ENCODE measurements at regions not wholly inside any gene's neighbourhood (a gene's known extent, or its start where the extent isn't known, plus 50 kb on each side); places are given as distances from the start of the nearest gene placed in this dataset.

- Histone ChIP-seq H3K27me3 (ENCODE audit: insufficient read depth, low read depth, severe bottlenecking) (no peaks in the 10 kb centered on the region), H3K4me3 (ENCODE audit: low read depth, low read length) (no peak overlapping the region), H3K36me3 (no peaks in the 10 kb centered on the region), H3K9me3 (ENCODE audit: severe bottlenecking) (no peaks in the 10 kb centered on the region), H3K27ac (no peak overlapping the region)
- no peak for TF ChIP-seq CTCF (IDR thresholded peaks at IDR 0.05; ENCODE audit: low read depth, low read length)
- DNase-seq: no peak
Observed at GRCh38 chr11:47913529-47914244, 65.5 kb upstream of the NUP160 start.

GRCh38 chr11:47912843-47913437 lies 64.8 kb upstream of the NUP160 start:
- DNase-seq: no peak
- no peak for TF ChIP-seq CTCF (IDR thresholded peaks at IDR 0.05; ENCODE audit: low read depth, low read length)

GRCh38 chr11:47911149-47911548 lies 63.0 kb upstream of the NUP160 start:
- no peak overlapping the region for H3K4me3 ChIP-seq (ENCODE audit: low read depth, low read length)
- no peaks in the 10 kb centered on the region for H3K27me3 ChIP-seq (ENCODE audit: insufficient read depth, low read depth, severe bottlenecking)
- H3K9me3 ChIP-seq (ENCODE audit: severe bottlenecking): no peaks in the 10 kb centered on the region
- no peak for TF ChIP-seq CTCF (IDR thresholded peaks at IDR 0.05; ENCODE audit: low read depth, low read length)
- no peak for DNase-seq
- no peak overlapping the region for H3K27ac ChIP-seq
- no peaks in the 10 kb centered on the region for H3K36me3 ChIP-seq

More at GRCh38 chr11:47912843-47913437, 64.8 kb upstream of the NUP160 start:
- no peaks in the 10 kb centered on the region for H3K36me3 ChIP-seq
- H3K27me3 ChIP-seq (ENCODE audit: insufficient read depth, low read depth, severe bottlenecking): no peaks in the 10 kb centered on the region
- H3K4me3 ChIP-seq (ENCODE audit: low read depth, low read length): no peak overlapping the region
- H3K9me3 ChIP-seq (ENCODE audit: severe bottlenecking): no peaks in the 10 kb centered on the region
- no peak overlapping the region for H3K27ac ChIP-seq

GRCh38 chr11:47908198-47908597 lies 60.0 kb upstream of the NUP160 start:
- H3K27me3 ChIP-seq (ENCODE audit: insufficient read depth, low read depth, severe bottlenecking): no peaks in the 10 kb centered on the region
- no peak for DNase-seq

GRCh38 chr11:47907499-47907898 lies 59.3 kb upstream of the NUP160 start:
- TF ChIP-seq CTCF (IDR thresholded peaks at IDR 0.05; ENCODE audit: low read depth, low read length): no peak
- DNase-seq: no peak

More at GRCh38 chr11:47908198-47908597, 60.0 kb upstream of the NUP160 start:
- no peak overlapping the region for H3K4me3 ChIP-seq (ENCODE audit: low read depth, low read length)
- H3K9me3 ChIP-seq (ENCODE audit: severe bottlenecking): no peaks in the 10 kb centered on the region
- no peak for TF ChIP-seq CTCF (IDR thresholded peaks at IDR 0.05; ENCODE audit: low read depth, low read length)
- no peaks in the 10 kb centered on the region for H3K36me3 ChIP-seq
- H3K27ac ChIP-seq: no peak overlapping the region

More at GRCh38 chr11:47907499-47907898, 59.3 kb upstream of the NUP160 start:
- H3K4me3 ChIP-seq (ENCODE audit: low read depth, low read length): no peak overlapping the region
- no peaks in the 10 kb centered on the region for H3K36me3 ChIP-seq
- no peak overlapping the region for H3K27ac ChIP-seq
- no peaks in the 10 kb centered on the region for H3K9me3 ChIP-seq (ENCODE audit: severe bottlenecking)
- H3K27me3 ChIP-seq (ENCODE audit: insufficient read depth, low read depth, severe bottlenecking): no peaks in the 10 kb centered on the region

All from WERI-Rb-1 (cell line).